GM19035 (cell line): ENCODE measurements at regions not wholly inside any gene's neighbourhood (a gene's known extent, or its start where the extent isn't known, plus 50 kb on each side); places are given as distances from the start of the nearest gene placed in this dataset.

Experiments
- ATAC-seq: cut with Tn5 transposase; IDR thresholded peaks from one replicate; pipeline ENCODE4 v1.9.1; 2021; ENCODE audit not compliant: unreplicated experiment

DNA sequence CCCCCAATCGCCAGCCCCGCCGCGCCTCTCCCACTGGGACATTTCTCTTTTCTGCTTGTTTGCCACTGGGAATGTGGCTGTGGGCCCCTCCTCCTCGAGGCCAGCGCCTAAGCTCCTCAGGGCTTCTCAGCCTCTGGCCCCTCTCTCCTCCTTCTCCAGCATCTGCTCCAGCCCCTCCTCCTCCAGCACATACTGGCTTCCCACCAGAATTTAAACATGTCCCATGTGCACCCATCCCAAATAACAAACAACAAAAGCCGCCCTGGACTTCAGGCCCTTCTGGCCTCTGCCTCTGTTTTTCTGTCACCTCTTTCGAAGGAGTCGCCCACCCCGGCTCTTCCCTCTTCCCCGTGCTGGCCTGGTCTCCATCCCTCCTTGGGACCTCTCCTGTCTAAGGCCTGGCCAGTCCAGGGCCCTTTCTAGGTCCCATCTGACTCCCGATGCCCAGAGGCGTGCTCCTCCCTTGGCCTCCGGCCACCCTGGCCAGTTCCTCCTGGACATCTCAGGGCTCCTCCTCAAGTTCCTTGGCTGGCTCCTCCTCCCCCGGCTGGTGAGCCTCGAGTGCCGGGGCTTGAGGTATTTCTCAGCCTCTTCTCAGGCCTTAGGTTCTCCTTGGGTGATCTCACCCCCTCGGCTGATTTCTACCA is 94.6 kb upstream of the SLC6A6 start:
- no peak for ATAC-seq

DNA sequence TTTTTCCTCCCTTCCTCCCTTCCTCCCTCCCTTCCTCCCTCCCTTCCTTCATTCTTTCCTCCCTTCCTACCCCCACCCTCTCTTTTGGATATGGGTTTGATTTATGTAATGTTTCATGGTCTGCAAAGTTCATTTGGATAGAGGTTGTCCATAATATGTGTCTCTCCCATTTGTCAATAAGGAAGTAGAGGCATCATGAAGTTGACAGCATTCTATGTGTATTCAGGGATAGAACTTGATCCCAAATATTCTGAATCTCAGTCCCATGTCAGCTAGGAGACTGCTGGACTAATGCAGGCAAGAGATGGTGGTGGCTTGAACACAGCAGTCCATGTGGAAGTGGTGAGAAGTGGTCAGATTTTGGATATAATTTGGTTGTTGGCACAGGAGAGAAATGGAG is 90.7 kb upstream of the SLC6A6 start:
- no peak for ATAC-seq

DNA sequence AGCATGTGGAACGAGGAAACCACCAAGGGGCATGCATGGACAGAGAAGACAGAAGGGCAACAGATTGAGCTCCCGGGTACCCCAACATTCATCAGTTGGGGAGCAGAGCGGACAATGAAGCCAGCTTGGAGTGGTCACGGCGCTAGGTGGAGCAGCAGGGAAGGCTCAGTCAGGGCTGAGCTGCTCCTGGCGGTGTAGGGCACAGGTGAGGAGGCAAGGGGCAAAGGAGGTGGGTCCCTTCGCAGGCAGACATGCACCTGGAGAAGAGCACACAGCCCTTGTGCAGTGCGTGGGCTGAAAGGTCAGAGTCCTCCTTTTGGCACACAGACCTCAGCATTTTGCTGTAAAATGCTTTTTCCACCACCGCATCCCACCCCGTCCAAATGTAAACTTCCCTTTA is 90.0 kb upstream of the SLC6A6 start:
- no peak for ATAC-seq

DNA sequence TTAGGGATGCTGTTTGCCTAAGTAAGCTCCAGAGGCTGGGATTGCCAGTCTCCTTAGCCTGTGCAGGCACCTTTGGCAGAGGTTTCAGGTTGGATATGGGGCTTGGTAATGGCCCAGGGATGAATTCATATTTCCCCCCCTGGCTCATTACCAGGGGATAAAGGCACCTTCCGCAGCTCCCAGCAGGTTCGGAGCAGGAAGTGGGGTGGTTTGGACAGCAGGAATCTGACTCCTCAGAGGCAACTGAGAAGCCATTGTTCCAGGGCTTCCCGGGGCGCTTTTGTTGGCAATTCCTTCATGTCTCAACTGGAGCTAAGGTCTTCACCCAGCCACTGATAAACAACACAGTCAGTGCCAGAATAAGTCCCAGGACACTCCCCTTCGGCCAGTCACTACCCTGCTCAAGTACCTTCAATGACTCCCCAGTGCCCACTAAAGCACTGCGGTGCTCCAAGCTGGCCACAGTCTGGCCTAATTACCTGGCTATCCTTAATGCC is 85.3 kb upstream of the SLC6A6 start:
- no peak for ATAC-seq

DNA sequence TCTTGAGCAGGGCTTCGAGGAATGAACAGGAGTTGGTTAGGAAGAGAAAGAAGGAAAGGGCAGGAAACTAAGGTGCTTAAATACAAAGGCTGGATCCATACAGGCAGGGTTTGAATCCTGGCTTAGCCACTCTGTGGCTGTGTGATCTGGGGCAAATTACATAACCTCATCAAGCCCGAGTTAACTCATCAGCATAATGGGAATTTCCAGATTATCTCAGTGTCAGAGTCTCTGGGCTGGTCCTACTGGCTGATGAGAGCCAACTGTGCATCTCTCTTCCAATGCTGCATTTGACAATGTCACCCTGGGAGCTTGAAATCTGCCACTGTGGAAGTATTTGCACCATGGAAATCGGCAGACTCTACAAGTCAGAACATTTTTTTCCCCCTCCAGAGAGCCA is 83.8 kb upstream of the SLC6A6 start:
- no peak for ATAC-seq

DNA sequence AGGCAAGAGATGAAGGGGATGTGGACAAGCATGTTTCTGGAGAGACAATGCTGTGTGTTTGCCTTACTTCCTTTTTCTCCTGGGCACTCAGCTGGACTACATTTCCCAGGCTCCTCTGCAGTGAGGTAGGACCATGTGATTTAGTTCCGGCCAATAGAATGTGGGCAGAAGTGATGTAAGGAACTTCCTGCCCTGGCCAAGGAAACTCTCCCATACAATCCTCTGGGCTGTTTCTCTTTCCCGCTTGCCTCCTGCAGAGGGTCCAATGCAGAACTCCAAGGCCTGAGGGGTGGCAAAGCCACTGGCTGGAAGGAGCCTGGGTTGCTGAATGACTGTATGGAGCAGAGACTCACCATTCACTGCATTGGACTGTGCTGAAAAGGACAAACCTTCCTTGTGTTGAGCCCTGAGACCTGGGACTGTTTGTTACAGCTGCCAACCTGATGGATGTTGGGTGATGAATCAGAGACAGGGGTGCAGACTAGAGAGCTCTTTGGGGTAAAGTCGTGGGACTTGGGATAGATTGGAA is 82.7 kb upstream of the SLC6A6 start:
- ATAC-seq: peak; percentile 95

DNA sequence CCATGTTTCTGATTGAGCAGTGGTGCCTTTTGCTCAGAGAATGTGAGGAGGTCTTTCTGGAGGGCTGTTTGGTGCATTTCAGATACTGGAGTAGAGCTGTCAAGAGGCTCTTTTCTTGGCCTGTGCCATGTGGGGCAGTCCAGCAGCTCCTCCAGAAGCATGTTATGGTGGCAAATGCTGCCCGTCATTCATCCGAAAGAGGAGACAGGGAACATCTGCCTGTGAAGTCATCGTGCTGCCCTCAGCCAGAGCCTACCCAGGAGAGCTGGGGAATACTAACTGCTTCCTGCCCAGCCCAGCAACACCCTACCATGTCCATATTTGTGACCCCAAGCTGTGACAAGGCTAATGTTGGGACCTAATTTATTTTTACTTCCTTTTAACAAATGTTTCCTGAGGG is 82.2 kb upstream of the SLC6A6 start:
- ATAC-seq: no peak

DNA sequence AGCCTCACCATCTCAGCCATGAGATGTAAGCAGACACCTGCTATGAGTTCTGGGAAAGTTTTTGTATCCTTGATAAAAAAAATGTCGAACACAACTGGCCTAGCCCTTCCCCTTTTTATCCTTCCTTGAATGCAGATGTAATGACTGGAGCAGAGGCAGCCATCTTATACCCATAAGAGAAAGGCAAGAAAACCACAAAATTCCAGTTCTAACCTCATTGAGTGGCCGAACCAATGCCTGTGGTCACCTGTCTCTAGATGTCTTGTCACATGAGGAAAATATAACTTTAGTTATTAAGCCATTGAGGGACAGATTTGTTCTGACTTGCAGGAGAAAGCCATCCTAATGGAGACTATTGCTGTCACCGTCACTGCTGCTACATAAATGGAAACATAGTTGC is 80.4 kb upstream of the SLC6A6 start:
- no peak for ATAC-seq

DNA sequence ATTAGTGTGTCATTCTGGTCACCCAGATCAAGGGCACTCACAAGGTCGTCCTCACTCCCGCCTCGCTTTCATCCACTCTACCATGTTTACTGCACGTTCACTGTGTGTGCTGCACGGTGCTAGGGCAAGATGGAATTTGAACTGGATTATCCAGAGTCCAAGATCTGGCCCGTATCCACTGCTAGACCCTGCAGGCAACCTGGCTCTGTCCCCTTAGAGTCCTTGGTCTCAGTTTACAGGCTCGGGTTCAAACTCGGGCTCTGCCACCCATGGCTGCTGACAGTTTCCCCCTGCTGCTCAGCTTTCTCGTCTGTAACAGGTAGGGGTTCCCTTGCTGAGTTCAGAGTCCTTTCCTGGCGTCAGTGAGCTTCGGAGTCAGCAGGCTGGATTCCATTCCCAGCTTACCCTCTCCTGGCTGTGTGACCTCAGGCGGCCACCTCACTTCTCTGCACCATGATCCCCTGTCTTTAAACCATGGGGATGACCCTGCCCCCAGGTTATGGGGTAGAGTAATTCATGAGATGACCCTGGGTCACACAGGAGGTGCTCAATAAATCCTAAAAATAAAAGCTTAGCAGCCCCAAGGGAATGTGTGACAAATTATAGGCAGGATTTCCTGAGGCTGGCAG is 79.6 kb upstream of the SLC6A6 start:
- no peak for ATAC-seq

DNA sequence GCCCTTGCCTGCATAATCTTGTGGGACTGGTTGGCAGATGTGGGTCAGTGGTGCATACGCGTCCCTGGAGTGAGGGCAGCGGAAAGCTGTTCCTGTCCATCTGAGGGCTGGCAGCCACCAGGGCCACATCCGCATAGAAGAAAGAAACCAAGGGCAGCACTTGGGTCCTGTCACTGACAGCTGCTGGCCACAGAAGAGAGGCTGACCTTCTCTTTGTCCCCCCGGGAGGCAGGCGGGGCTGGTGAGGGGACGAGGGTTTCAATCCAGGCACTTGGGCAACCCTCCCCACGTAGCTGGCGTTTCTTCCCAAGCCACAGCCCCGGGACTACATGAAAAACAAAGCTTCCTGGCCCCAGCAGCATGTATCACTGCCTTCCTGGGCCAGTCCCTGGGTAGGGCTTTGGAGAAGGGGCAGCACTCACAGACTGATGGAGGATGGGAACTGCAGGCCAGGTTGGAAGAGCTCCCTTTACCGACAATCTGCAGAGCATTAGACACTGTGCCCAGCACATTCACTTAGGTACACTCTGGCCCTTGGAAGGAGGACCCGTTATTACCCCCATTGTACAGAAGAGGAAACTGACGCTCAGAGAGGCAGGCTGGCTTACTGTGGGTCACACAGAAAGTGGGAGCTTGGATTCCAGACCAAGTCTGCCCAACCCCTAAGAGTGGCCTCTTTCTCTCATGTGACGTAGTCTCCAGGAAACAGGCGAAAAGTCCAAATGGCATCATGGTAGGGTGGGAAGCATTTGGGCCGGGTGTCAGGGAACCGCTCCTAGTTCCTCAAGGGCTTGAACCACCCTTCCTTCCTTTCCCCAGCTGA is 78.8 kb upstream of the SLC6A6 start:
- no peak for ATAC-seq

DNA sequence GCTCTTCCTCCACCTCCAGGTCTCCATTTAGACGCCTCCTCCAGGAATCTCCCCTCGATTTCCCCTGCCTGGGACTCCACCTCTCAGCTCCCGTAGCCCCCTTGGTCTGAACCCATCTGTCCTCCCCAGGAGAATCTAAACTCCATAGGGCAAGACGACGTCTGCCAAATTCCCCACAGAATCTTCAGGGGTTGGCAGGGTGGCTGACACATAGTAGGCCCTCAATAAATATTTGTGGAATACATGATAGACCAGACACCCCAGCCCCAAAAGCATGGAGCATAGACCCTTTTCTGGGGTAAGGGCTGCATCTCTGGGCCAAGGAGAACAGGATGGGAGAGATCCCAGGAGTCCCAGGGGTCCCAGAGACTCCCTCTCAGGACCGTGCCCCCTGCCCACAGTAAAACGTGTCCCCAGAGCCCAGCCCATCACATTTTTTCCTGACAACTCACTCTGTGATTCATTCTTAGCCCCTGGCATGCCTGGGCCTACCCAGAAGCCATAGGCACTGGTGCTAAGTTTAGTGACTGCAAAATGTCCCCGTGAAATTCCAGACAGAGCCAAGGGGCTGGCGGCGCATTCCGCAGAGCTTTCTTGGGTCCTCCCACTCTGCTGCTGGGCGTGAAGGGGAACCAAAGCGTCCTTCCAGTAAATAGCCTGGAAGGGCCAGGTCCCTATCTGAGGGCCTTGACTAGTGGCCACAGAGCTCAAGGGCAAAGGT is 78.0 kb upstream of the SLC6A6 start:
- no peak for ATAC-seq

DNA sequence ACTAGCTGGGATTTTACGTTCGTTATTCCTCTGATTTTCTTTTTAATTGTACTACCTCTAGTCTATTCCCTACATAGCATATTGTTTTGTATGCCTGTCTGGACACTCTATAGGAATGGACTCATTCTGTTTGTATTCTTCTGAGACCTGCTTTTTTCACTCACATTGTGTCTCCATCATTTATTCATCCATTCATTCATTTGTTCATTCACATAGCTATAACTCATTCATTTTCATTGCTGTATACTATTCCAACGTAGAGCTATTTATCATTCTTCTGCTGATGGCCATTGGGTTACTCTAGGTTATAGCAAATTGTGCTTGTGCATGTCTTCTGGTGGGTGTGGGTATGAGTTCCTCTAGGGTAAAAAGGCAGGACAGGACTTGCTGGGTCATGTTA is 74.0 kb upstream of the SLC6A6 start:
- ATAC-seq: no peak

DNA sequence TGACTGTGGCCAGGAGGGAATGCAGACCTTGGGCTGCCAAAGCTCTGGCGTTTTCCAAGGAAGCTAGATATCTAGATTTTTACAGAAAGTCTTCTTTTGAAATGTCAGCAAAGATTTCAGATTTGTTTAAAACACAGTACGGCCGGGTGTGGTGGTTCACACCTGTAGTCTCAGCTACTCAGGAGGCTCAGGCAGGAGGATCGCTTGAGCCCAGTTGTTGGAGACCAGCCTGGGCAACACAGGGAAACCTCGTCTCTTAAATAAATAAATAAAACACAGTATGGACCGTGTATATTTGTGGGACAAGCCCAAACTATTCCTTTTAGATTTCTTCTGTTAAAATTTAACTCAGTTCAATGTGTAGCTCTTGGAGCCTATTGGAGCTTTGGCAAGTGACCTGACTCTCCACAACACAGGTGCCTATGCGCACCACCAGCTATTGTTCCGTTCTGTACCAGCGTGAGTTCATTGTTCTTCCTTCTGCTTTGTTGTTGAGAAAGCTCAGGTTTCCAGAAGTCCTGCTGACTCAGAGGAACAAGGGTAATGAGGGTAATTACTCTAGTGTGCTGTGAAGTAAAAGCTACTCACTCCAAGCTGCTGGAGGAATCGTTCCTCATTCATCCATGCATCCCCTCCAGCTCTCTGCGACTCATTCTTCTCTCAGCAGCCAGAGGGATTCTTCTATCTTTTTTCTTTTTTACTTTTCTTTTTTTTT is 73.1 kb upstream of the SLC6A6 start:
- ATAC-seq: no peak

DNA sequence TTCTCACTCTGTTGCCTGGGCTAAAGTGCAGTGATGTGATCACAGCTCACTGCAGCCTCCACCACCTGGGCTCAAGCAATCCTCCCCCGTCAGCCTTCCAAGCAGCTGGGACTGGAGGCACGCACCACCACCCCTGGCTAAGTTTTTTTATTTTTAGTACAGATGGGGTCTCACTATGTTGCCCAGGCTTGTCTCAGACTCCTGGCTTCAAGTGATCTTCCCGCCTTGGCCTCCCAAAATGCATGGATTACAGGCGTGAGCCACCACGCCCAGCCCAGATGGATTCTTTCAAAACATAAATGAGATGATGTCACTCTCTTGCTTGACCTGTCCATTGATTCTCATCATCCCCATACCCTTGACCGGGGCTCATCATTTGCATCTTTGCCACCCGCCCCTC is 72.6 kb upstream of the SLC6A6 start:
- no peak for ATAC-seq

DNA sequence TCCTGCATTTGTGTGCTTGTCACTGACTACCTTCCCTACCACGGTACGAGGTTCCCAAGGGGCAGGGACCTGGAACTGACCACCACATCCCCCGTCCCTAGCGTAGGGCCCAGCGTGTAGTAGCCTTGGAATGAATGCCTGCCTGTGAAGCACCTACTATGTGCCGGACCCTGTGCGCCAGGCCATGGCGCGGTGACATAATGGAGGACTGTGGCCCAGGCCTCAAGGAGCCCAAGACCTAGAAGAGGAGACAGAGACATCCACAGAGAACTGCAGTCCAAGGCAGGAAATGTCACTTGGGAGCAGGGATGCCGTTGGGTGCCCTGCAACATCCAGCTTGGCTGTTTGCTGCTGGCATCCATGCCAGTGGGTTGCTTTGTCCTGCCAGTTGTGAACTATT is 71.9 kb upstream of the SLC6A6 start:
- ATAC-seq: no peak

DNA sequence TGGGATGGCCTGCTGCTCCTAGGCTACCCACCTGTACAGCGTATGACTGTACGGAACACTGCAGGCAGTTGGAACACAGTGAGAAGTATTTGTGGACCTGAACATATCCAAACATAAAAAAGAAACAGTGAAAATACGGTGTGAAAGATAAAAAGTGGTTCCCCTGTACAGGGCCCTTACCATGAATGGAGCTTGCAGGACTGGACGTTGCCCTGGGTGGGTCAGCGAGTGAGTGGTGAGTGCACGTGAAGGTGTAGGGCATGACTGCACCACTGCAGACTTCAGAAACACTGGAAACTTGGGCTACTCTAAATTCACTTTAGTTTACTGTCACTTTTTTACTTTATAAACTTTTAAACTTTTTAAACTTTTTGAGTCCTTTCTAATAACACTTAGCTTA is 71.2 kb upstream of the SLC6A6 start:
- ATAC-seq: no peak

DNA sequence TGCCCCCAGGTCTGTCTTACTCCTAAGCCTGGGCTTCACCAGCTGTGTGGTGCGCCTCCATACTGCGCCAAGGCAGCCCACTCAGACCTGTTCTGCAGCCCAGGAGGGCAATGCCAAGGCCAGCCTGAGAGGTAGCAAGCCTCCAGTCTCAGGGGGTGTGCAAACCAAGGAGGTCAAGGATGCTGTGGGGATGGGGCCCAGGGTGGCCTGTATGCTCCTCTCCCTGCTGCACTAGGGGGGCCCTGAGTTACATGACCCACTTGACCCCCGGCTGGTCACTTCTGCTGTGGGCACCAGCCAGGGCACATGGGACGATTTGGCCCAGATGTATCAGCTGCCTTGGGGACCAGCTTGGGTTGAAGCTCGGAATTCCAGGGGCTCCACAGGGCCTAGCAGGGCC is 70.0 kb upstream of the SLC6A6 start:
- ATAC-seq: no peak

DNA sequence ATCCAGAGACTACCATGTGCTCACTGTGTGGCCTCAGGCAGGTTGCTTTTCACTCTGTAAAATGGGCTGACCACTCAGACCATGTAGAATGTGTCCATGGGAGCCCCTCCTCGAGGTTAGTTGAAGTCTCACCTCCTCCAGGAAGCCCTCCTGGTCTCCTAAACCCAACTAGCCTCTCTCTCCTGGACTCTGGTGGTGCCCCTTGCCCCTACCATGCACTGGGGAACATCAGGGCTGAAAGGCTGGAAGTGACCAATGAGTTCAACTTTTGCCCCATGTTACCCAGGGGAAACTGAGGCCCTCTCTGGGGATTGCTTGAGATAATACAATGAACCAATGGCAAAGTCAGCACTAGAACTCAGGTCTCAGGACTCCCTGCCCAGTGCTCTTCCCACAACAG is 69.2 kb upstream of the SLC6A6 start:
- no peak for ATAC-seq

DNA sequence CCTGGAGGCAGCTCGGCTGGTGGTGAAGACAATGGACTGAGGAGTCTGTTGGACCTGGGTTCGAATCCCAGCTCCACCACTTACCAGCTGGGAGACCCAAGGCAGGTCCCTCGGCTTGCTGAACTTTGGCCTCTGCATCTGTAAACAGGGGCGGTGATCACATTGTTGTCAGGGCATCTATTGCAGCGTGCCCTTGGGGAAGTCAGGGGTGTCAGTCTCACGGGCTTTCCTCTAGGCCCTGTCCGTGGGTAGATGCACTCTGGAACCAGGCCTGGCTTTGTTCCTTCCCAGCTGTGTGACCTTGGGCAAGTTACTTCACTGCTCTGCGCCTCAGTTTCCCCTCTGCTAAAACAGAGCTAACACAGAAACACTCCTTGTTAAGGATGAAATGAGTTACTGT is 68.8 kb upstream of the SLC6A6 start:
- ATAC-seq: no peak

DNA sequence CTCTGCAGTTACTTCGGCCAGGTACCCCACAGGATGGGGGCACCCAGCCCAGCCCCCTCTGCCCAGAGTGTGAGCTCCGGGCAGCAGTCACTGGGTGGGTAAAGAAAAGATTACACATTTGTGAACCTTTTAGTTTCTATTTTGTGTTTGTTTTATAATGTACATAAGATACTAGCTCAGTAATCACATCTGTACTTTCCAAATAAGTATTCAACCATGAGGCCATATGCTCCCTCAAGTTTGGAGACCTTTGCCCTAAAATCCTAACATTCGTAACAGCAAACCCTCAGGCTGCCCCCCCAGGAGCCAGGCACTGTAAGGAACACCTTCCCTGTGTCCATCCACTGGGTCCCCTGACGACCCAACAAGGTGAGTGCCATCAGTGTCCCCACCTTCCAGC is 68.3 kb upstream of the SLC6A6 start:
- ATAC-seq: no peak

DNA sequence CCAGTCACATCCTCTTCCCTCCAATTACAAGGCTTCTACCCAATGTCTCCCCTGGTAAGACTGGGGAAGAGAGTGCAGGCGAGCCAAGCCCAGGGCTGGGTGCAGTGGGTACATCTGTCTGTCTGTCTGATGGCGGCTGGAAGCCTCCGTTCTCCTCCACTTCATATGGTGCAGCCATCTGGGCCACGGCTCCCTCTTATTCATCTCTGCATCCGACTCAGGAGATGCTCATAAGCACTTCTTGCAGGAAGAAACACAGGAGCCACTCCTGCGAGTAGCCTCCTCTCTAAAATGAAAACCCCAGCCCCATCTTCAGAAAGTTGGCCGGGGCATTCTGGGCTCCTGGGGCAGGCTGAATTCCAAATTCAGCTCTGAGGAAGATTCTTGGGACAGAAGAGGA is 67.5 kb upstream of the SLC6A6 start:
- ATAC-seq: no peak
